ENCODE measurements at regions not wholly inside any gene's neighbourhood (a gene's known extent, or its start where the extent isn't known, plus 50 kb on each side); places are given as distances from the start of the nearest gene placed in this dataset.
"Not testable (repeated sequence)": the region's sequence is repeated elsewhere in the genome, so short reads cannot be mapped to it uniquely, and the experiment has no call there.

DNA sequence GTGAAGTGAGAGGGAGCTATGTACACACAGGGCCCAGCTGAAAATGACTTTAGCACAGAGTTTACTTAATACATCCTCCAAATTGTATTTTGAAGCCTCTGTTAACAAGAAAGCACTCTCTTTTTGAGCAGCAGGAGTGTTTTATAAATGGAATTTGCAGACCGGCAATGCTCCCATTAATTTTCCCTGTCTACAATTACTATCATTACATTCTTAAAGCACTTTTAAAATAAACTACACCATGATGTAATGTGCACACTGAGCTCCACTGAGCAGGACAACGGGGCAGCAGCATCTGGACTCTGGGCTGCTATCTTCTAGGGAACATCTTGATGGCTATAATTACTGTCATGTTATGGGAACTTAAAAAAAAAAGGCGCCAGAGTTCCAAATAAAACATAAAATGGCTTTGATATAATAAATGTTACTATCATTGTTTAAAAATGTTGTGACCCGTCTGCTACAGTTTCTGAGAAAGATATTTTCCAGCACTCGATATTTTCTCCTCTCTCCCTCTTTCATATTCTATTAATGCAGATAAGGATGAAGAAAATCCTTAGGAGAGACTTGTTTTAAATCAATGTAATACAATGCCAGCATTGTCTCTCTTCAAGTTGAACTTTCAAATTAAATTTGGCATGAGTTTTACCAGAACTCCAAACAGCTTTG is 150.9 kb downstream of the HLX start:
- DNase-seq: no peak

DNA sequence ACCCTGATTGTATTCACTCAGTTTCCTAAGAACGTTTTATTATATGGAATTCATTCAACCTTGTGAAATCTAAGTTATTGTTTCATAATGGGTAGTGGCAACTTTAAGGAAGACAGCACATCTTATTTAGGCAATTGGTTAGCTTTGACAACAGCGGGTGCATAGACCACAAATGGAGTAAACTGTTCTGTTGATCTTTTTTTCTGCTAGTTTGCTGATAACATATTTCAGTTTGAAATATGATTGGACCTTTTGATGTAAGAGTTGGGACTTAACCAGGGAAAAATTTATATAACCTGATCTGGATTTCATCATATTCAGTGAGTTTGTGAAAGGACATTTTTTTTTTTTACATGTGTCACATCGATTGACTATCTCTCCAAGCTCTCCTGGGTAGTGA is 151.7 kb downstream of the HLX start:
- DNase-seq: no peak

DNA sequence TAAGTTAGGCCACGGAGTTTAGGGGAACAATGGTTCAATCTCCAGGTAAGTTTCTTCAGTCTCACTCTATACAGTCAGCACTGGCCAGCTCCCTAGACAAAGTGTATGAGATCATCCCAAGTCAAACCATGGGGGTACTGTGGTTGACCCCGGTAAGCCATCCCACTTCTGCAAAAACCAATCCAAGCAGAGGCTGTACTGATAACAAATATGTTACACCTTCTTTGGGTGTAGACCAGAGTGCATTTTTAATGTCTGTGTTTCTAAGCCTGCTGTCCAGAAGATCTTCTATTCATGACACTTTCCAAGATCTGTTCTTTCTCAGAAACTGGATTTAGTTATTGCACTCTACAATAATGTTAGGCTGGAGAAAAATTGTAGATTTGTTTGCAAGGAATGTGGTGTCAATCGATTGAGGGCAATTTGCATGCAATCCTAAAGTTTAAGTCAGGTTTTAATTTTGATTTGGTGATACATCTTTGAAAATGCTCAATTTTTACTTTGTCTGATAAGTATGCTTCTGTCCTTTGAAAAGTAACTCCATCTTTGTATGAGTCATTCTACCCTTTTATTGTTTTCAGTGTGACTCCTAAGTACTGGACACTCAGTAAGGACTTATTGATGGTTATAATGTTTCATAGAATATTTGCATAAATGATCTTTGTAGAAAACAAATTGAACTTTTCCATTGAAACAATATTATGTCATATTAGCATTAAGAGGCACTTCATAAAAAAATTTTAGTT is 152.4 kb downstream of the HLX start:
- DNase-seq: no peak

DNA sequence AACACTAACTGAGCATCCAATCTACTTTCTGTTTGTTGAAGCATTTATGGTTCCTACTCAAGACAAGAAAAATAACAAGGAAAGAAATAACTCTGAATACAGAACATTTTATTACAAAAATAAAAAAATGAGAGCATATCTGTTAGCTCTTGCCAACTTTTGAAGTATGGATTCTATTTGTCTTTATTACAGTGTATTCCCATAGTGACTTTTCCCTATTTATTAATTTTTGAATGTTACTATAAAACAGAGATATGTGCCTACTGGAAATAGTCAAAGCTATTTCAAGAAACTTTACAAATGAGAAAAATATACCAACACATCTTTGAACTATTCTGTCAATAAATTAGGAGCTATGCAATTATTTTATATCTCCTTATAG is 153.0 kb downstream of the HLX start:
- DNase-seq: no peak

DNA sequence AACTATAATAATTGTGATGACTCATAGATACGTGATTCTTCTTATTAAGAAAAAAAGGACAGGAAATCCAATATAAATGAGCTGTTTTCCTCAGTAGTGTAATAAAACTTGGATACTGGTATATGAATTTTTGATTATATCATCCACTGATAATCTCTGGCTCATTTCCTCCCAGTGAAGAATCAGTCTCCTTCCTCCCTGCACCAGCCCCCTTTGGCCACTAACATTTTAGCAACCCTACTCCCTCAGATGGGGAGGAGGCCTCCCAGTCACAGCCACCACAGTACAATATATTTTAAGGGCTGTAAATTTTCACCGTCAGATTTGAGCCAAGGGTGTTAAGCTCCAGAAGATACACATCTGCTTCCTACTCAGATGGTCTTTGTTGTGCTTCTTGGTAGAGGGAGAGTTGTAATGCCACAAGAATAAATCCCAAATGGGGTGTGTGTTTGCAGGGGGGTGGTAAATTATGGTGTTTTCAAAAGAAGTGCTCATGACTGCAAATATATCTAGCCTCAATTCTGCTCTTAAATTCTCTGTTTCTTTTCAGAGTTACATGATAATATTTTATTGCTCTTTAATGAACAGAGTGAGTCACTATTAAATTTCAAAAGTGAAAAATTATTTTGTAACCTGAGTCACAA is 153.5 kb downstream of the HLX start:
- no peak for DNase-seq

DNA sequence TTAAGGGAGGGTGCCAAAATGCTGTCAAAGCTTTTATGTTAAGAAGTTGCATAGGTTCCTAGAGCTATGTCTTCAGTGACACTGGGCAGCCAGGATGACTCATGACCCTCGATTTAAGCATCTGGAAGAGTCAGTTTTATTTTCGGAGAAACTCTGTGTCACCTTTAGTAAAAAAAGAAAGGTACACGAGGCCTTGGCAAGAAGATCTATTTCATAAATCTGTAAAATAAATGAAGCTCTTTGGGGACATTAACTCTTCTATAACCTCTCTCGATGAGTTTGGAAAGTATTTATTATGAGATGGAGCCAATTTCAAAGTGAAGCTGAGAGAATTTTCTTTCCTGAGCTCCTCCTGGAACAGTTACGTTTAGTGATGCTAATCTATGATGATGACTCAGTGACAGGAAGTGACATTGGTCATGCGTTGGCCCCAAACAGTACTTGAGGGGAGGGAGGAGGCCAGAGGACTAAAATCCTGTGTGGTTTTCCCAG is 156.5 kb downstream of the HLX start:
- no peak for DNase-seq

DNA sequence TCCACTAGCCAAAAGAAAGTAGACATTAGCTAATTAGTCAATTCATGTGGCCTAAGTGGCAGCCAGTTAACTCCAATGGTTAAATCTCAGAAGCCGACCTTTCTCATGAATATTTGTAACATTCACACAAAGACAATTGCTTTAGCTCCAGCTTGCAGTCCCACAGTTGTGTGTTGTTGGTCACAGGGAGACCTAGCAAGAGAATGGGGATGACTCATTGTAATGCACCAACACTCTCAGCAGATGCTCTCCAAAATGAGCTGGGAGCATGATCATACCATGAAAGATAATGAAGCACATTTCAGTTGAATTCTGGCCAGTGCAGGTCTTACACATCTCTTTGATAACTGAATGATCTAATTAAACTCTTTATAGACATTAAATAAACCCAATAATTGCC is 160.4 kb downstream of the HLX start:
- peak; percentile 24 for DNase-seq

DNA sequence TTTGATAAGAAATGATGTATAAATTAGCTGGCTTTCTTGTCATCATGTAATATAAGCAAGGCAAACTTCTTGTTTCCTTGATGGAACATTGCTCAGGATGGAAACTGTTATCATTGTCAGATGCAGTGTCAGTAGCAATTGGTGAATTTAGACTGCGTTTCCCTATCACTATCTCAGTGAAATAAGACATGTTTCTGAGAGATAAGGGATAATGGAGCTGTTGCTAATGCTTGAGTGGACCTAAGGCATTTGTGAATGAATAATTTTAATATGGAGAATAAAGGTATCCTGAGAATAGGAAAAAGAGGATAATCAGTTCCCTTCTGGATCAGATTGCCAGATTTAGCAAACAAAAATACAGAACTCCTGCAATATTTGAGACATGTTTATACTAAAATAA is 160.9 kb downstream of the HLX start:
- no peak for DNase-seq

DNA sequence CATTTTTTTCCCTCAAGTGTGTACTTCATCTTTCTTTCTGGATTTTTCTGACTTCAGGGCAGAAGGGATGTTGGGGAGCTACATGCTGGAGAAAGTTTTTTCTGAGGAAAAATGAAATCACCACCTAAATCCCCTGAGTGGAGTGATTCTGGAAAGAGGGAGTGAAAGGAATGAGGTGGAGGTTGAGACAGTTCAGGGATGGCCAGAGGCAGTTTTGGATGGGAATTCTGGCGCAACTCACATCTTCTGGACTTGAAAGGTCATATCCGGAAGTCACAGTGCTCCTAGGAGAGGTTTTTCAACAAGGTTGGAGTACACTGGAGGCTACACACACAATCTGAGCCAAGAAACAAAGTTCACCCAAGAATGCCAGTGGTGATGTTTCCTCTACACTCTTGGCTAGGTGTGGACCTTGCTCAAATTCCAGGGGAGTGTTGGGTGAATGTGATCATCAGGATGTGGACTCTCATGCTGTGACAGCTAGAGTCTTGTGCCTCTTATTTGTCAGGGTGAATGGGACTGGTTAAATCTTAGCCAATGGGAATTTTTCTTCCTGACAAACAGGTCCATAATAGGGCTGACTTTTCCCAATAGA is 161.5 kb downstream of the HLX start:
- no peak for DNase-seq

DNA sequence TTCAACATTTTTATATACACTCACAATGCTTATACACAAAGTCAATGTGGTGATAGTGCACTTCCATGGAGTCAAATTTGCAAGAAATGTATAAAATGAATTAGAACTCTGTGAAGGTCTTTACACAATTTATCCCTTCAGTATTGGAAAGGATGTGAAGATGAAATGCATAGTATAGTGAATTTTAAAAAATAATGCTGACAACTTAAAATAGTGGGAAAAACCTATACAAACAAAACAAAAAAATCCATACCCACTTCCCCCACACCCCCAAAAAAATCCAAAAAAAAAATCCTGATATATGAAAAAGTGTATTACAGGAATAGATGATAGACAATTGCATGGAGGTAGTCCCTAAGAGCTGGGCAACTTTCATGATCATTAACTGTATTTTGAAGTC is 165.3 kb downstream of the HLX start:
- no peak for DNase-seq

DNA sequence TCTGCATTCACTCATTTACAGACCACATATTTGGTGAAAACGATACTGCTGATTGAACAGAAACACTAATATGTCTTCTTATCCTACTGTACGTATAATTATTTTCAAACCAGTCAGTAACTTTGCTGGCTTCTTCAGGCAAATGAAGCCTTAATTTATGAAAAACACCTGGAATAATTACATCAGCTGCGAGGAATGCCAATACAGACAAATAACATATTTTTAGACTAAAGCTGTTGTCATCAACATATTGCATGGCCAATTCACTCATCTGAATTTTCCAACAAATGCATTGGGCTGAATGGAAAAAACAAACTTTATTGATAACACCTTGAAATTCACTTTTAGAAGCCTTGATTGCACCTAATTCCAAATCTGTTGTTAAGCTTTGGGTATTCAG is 165.9 kb downstream of the HLX start:
- DNase-seq: no peak

DNA sequence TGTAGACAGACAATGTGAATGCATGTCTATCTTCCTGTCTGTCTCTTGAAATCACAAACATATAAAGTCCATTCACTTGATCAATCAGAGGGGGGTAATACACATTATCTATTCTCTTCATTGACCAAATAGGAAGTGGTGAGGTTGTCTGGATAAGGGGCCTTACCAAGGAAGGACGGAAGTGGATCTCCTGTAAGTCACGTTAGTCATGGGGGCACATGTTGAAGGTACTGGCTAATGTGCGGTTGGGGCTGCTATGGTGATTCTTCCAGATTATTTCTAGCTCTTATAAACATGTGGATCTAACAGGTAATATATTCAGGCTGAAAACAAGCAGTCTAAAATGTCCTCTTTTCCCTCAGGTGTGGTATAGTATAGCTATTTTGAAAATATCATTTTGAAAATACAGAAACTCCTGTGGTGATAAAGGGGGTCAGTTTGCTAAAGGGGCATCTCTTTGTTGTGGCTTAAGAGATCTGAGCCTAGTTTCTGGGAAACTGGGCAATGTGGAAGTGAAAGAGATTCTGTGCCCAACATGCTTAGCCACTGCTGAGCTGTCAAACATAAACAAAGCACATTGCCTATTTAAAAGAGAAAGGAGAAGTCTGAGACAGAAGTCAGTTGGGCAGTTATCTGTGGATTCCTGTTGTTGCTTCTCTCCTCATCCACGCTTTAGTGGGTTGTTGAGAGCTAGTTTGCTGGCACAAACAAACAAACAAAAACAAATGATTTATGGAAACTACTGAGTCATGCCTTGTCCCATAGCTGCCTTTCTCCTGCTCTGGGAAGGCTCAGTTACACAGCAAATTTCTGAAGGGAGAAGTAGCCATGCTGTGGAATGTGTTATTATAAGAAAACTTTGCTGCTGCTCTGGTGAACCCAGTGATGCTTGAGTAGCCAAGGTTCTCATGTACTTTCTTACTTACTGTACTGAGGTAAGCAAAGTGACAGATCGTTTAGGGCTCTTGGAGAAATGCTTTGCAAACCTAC is 166.9 kb downstream of the HLX start:
- no peak for DNase-seq

DNA sequence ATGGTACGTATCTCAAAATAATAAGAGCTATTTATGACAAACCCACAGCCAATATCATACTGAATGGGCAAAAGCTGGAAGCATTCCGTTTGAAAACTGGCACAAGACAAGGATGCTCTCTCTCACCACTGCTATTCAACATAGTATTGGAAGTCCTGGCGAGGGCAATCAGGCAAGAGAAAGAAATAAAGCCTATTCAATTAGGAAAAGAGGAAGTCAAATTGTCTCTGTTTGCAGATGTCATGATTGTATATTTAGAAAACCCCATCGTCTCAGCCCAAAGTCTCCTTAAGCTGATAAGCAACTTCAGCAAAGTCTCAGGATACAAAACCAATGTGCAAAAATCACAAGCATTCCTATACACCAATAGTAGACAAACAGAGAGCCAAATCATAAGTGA is 172.1 kb downstream of the HLX start:
- not testable (repeated sequence) for DNase-seq

DNA sequence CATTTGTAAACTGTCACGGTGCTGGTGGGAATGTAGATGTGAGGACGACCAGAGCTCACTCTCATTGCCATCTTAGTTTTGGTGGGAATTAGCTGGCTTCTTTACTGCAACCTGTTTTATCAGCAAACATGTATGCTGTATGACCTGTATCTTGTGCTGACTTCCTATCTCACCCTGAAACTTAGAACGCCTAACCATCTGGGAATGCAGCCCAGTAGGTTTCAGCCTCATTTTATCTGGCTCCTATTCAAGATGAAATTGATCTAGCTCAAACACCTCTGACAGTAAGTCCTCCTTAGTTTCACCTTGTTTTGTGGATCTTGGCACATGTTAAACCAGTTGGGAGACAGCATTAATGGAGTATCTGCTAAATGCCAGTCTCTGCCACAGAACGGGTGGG is 174.6 kb downstream of the HLX start:
- DNase-seq: no peak

DNA sequence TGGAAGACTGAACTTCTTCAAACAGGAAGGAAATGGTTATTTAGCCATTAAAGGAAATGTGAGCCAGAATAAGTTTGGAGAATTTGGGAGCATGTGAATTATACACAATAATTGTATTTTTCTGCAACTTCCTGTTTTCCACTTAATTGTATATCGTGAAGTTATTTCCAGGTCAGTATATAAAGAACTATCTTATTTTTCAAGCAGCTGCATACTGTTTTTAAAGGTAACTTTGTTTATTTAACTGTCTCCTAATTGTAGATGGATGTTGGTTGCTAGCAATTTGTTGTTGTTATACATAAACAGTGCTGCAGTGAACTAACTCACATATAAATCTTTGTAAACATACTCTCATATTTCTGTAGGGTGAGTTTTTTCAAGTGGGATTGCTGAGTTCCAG is 180.3 kb downstream of the HLX start:
- no peak for DNase-seq

DNA sequence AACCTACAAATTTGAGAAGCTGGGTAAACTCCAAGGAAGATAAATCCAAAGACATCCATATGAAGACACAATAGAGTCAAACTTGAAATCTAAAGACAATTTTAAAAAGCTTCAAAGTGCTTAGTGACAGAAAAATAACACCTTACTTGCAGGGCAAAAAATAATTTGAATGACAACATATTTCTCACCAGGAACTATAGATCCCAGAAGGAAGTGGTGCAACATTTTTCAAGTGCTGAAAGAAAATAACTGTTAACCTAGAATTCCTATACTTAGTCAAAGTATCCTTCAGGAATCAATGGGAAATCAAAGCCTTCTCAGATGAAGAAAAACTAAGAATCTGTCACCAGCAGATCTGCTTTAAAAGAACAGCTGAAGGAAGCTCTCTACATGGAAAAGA is 184.4 kb downstream of the HLX start:
- no peak for DNase-seq

DNA sequence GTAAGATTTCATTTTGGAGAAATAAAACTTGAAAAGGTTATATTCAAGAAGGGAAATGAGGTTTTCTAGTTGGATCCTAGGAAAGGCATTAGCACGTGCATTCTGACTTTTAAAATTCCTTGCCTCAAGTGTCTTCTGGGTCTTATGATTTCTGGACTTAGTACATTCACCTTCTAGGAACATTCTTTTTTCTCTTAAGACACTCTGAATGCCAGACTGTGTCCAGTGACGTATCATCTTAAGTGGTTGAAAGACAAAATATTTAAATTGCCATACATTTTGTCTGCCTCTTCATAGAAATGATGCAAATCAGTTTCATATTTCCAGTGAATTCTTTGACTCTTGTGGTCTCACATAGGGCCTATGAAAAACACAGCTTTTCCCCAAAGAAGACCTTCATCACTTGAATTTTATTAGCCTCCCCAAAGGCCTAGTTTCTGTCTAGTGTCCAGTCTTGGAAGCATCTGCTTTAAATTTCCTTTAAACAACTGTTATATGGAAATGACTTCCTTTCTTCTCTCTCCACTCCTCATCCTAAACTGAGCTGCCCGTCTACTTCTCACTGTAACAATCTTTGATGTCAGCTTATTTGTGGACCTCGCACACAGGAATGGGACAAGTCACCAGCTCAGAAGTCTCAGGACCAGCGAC is 187.2 kb downstream of the HLX start:
- no peak for DNase-seq

DNA sequence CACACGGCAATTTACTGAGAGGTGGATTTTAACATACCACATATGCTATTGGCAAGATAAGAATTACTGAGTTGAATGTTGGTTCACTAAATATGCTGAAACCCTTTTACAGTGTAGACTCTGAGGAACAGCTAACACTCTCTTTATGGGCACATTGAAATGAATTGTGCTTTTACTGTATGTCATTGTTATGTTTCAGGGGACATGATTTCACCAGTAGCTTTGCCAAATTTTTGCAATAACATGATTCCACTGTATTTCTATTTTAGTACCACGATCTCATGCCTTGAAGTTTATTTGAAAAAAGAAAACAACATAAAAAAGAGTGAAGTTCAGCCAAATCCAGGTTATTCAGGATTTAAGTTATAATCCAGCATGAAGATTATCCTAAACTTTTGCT is 188.5 kb downstream of the HLX start:
- no peak for DNase-seq

DNA sequence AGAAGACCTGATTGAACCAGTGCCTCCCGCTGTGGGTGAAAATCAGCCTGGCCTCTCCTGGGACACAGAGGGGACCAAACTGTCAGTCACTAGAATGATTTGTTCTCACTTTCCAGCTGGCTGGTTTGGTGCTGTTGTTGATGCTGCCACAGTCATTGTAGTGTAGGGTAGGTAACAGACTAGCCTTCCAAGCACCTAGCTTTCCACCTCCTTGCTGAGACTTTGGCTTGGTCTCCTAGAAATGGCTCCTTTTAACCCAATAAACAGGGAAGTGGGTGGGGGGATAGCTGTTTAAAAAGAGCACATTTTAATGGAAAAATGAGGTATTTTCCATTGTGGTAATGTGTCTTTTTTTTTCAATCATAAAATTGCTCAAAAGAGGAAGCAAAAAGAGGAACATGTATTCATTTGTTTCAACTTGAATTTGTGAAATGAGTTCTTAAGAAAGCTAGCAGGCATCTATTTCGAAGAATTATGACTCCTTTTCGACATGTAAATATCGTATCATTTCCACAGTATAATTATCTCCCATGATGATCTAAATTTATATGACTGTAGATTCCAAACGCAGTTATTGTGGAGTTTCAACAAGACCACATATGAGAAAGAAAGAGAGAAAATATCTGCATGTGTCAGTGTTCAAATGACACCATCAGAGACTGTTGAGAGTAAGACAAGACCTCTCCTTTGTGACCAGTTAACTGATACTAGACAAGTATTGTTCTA is 190.1 kb downstream of the HLX start:
- DNase-seq: no peak

DNA sequence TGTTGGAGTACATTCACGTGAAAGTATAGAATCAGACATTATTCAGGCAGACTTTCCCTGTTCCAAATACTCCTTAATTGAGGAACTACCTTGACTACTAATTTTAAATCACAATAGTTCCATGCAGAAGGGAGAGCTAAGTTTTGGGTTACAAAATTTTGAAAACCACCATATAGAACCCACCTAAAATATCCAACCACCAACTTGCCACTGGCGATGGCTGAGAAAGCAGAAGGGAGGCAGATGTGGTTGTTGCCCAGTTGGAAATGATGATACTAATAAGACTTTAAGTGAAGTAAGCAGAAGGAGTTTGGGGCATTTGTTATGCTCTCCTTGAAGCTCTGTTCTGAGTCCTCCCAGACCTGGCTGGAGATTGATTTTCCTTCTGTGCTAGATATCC is 190.7 kb downstream of the HLX start:
- DNase-seq: no peak

DNA sequence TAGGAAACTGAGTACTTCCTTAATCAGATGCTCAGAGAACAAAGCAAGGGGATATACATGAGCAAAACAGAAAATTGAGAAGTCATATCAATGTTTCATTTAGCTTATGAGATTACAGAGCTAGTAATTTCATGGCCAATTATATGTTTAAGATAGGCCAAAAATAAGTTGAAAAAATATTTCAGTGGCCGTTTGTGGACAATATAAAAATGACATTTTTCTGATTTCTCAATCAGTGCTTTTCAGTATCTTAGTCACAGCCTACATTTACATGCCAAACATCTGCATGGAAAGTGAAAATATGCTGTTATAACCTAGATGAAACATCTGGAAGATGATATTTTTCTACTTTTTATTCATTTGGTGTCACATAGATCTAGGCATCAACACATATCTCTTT is 192.5 kb downstream of the HLX start:
- DNase-seq: no peak

Data from NCI-H1694 (cell line).